GM23248 (cell line): ENCODE measurements at regions not wholly inside any gene's neighbourhood (a gene's known extent, or its start where the extent isn't known, plus 50 kb on each side); places are given as distances from the start of the nearest gene placed in this dataset.

Source experiments
- EZH2 ChIP-seq: fragments of 200-600 bp; sonication (generic); IDR thresholded peaks from 2 replicates; pipeline ENCODE4 v1.6.1; 2018; ENCODE audit warnings: antibody characterized with exemption, mild to moderate bottlenecking; ENCODE audit not compliant: insufficient read depth, poor library complexity, severe bottlenecking
- EZH2phosphoT487 ChIP-seq: fragments of 200-600 bp; sonication (generic); IDR thresholded peaks from 2 replicates; pipeline ENCODE4 v1.6.1; 2018; ENCODE audit warnings: antibody characterized with exemption, moderate library complexity, mild to moderate bottlenecking, low read depth; ENCODE audit not compliant: insufficient read depth

- no peak for TF ChIP-seq EZH2
- TF ChIP-seq EZH2phosphoT487, result no peak
These were observed 428.1 kb downstream of the MEIS1 start for GRCh38 chr2:66862885-66863650.
